ENCODE measurements at regions not wholly inside any gene's neighbourhood (a gene's known extent, or its start where the extent isn't known, plus 50 kb on each side); places are given as distances from the start of the nearest gene placed in this dataset.

DNA sequence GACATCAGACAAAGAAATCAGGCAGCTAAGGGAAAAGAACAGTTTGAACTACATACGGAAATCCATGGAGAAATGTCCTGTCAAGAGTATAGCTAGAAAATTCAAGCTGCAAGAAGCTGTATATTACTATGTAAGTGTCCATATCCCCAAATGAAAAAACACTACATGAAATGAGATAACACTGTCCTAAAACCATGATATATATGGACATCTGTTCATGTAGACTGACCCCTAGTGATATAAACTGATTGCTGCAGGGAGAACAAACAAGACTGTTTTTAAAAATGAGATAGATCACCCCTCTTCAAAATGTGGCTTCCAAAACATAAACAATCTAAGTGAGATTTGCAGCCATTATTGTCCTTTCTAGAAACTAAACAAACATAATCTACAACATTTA, 985.6 kb downstream of the EPHA3 start:
- Histone ChIP-seq H3K4me1 (ENCODE audit: control insufficient read depth in 1 of 2, insufficient read depth in 2 of 2, low read length in 2 of 2) (no peaks in the 10 kb centered on the region), H3K27me3 (ENCODE audit: control insufficient read depth in 2 of 2, insufficient read depth in 2 of 2, low read length in 2 of 2) (no peaks in the 10 kb centered on the region), H2AFZ (ENCODE audit: insufficient read depth, low read depth, low read length, poor library complexity, severe bottlenecking) (no peak overlapping the region), H3K9ac (ENCODE audit: insufficient read depth, low read length, poor library complexity, severe bottlenecking) (no peak overlapping the region), H3K4me2 (replicated peaks; ENCODE audit: extremely low read depth, low read length, poor library complexity, severe bottlenecking) (no peak overlapping the region), H4K20me1 (ENCODE audit: insufficient read depth, low read length) (no peaks in the 10 kb centered on the region), H3K79me2 (ENCODE audit: insufficient read depth, low read length) (no peaks in the 10 kb centered on the region), H3K9me3 (replicated peaks in 1 of 2; ENCODE audit: control insufficient read depth in 1 of 2, insufficient read depth in 1 of 2, low read length in 2 of 2) (no peaks in the 10 kb centered on the region), H3K27ac (ENCODE audit: low read depth in 1 of 2, low read length in 2 of 2) (no peak overlapping the region), H3K36me3 (replicated peaks in 1 of 2; ENCODE audit: control insufficient read depth in 1 of 2, insufficient read depth in 2 of 2, low read length in 2 of 2) (no peaks in the 10 kb centered on the region), H3K4me3 (replicated peaks in 1 of 3; ENCODE audit: low read depth in 2 of 3, low read length in 3 of 3) (no peak overlapping the region)
- peaks cover 0 to 2% (median 0%) of the 10 kb centered on the region in 7 donors for H3K9me3 Mint-ChIP-seq
- H3K4me3 Mint-ChIP-seq: no peak overlapping the region
- no peaks in the 10 kb centered on the region for H3K36me3 Mint-ChIP-seq
- TF ChIP-seq, protein P1, sequence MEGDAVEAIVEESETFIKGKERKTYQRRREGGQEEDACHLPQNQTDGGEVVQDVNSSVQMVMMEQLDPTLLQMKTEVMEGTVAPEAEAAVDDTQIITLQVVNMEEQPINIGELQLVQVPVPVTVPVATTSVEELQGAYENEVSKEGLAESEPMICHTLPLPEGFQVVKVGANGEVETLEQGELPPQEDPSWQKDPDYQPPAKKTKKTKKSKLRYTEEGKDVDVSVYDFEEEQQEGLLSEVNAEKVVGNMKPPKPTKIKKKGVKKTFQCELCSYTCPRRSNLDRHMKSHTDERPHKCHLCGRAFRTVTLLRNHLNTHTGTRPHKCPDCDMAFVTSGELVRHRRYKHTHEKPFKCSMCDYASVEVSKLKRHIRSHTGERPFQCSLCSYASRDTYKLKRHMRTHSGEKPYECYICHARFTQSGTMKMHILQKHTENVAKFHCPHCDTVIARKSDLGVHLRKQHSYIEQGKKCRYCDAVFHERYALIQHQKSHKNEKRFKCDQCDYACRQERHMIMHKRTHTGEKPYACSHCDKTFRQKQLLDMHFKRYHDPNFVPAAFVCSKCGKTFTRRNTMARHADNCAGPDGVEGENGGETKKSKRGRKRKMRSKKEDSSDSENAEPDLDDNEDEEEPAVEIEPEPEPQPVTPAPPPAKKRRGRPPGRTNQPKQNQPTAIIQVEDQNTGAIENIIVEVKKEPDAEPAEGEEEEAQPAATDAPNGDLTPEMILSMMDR (IDR thresholded peaks at IDR 0.05): no peak
- peaks cover 0 to 1% (median 0%) of the 10 kb centered on the region in 3 donors for H3K27me3 Mint-ChIP-seq (ENCODE audit: low read depth in 3 of 3)
- intact Hi-C loops (cut with micrococcal nuclease): no loop called here
- no peaks in the 10 kb centered on the region for H3K4me1 Mint-ChIP-seq
- WGBS (ENCODE audit: insufficient coverage): no CpG with 5 or more reads among the region's 1 CpG
- no peak for DNase-seq
- no peak overlapping the region for H3K27ac Mint-ChIP-seq

DNA sequence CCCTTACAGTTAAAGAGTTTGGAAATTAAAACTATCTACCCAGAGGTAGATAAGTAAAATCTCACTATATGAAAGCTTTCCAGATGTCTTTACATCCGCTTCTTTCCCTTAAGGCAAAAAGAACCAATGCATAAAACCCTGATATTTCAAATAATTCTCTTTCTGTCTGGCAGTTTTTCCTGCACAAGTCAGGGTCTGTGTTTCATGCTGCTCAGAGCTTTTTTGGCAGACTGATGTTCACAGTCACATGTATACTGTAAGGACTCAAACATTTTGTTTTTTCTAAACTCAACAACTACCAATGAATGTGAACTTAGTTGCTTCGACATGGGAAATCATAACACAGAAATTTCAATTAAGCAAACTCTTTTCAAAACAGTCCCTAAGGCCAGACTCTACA, 988.4 kb downstream of the EPHA3 start:
- TF ChIP-seq, protein P1 (IDR thresholded peaks at IDR 0.05): no peak
- Histone ChIP-seq H3K4me1 (ENCODE audit: control insufficient read depth in 1 of 2, insufficient read depth in 2 of 2, low read length in 2 of 2) (no peaks in the 10 kb centered on the region), H3K36me3 (replicated peaks in 1 of 2; ENCODE audit: control insufficient read depth in 1 of 2, insufficient read depth in 2 of 2, low read length in 2 of 2) (no peaks in the 10 kb centered on the region), H3K4me2 (replicated peaks; ENCODE audit: extremely low read depth, low read length, poor library complexity, severe bottlenecking) (no peak overlapping the region), H3K79me2 (ENCODE audit: insufficient read depth, low read length) (no peaks in the 10 kb centered on the region), H4K20me1 (ENCODE audit: insufficient read depth, low read length) (no peaks in the 10 kb centered on the region), H2AFZ (ENCODE audit: insufficient read depth, low read depth, low read length, poor library complexity, severe bottlenecking) (no peak overlapping the region), H3K9ac (ENCODE audit: insufficient read depth, low read length, poor library complexity, severe bottlenecking) (no peak overlapping the region), H3K9me3 (replicated peaks in 1 of 2; ENCODE audit: control insufficient read depth in 1 of 2, insufficient read depth in 1 of 2, low read length in 2 of 2) (no peaks in the 10 kb centered on the region), H3K4me3 (replicated peaks in 1 of 3; ENCODE audit: low read depth in 2 of 3, low read length in 3 of 3) (no peak overlapping the region), H3K27ac (ENCODE audit: low read depth in 1 of 2, low read length in 2 of 2) (no peak overlapping the region), H3K27me3 (ENCODE audit: control insufficient read depth in 2 of 2, insufficient read depth in 2 of 2, low read length in 2 of 2) (no peaks in the 10 kb centered on the region)
- DNase-seq: no peak
- Mint-ChIP-seq H3K9me3 (peaks cover 0 to 5% (median 0%) of the 10 kb centered on the region in 7 donors), H3K27me3 (ENCODE audit: low read depth in 3 of 3) (peaks cover 0 to 1% (median 0%) of the 10 kb centered on the region in 3 donors), H3K36me3 (no peaks in the 10 kb centered on the region), H3K4me1 (no peaks in the 10 kb centered on the region), H3K27ac (no peak overlapping the region), H3K4me3 (no peak overlapping the region)
- intact Hi-C loops (cut with micrococcal nuclease): no loop called here
- 76% methylated on average over 2 of the region's 2 CpGs for WGBS (ENCODE audit: insufficient coverage)
